Tibial nerve (tissue), 4 donors: ENCODE measurements at regions not wholly inside any gene's neighbourhood (a gene's known extent, or its start where the extent isn't known, plus 50 kb on each side); places are given as distances from the start of the nearest gene placed in this dataset.

ENCODE experiments used
- DNase-seq, 2 donors: peaks; one replicate each; pipeline ENCODE4 v3.0.0-alpha.2; 2019; ENCODE audit warnings: low spot score in 2 of 2
- H3K27ac ChIP-seq, 4 donors: fragments of 200-600 bp; sonication (generic) in 3 of 4; one replicate each; pipeline ENCODE4 v1.5.1; 2017 to 2019; ENCODE audit warnings: mild to moderate bottlenecking in 1 of 4
- H3K27me3 ChIP-seq, 2 donors: fragments of 200-600 bp; sonication (generic) in 1 of 2; one replicate each; pipeline versions ENCODE4 v1.5.1 to v1.6.0; 2017 to 2019
- H3K36me3 ChIP-seq, 3 donors: fragments of 200-600 bp; sonication (generic); one replicate each; pipeline ENCODE4 v1.5.1; 2018 to 2019
- H3K4me1 ChIP-seq, 4 donors: fragments of 200-600 bp; sonication (generic) in 3 of 4; one replicate each; pipeline ENCODE4 v1.5.1; 2017 to 2019
- H3K4me3 ChIP-seq, 4 donors: fragments of 200-600 bp; sonication (generic) in 3 of 4; one replicate each; pipeline ENCODE4 v1.5.1; 2017 to 2019; ENCODE audit warnings: mild to moderate bottlenecking in 1 of 4, moderate library complexity in 1 of 4
- H3K9me3 ChIP-seq, 4 donors: fragments of 200-600 bp; sonication (generic) in 3 of 4; one replicate each; pipeline ENCODE4 v1.5.1; 2017 to 2019
- CTCF ChIP-seq, 5 experiments: fragments of 200-600 bp in 3 of 5; fragments of 450-650 bp in 2 of 5; sonication (generic) in 3 of 5; IDR thresholded peaks; one replicate each; pipeline ENCODE4 v1.5.1; 2016 to 2019; ENCODE audit warnings: antibody characterized with exemption in 5 of 5, mild to moderate bottlenecking in 3 of 5, moderate library complexity in 2 of 5
- EP300 ChIP-seq, 2 donors: sonication (generic); formaldehyde crosslinking; IDR thresholded peaks; one replicate each; pipeline ENCODE4 v1.6.1; 2017; ENCODE audit warnings: antibody characterized with exemption in 2 of 2, mild to moderate bottlenecking in 1 of 2
- POLR2A ChIP-seq, 2 donors: fragments of 450-650 bp; IDR thresholded peaks; one replicate each; pipeline ENCODE4 v1.6.1; 2017; ENCODE audit warnings: antibody characterized with exemption in 2 of 2, mild to moderate bottlenecking in 2 of 2, moderate library complexity in 2 of 2
- WGBS, 2 donors: methylation state at CpG; one replicate each; pipeline ENCODE4 v1.1.5; 2018; 5-methylcytosine and 5-hydroxymethylcytosine counted together

GRCh38 chr1:80418134-80418533, 1382.6 kb upstream of the ADGRL2 start:
- no peaks in the 10 kb centered on the region for H3K4me1 ChIP-seq
- no peaks in the 10 kb centered on the region for H3K27me3 ChIP-seq
- no peak overlapping the region for H3K4me3 ChIP-seq
- H3K9me3 ChIP-seq = no peaks in the 10 kb centered on the region
- DNase-seq = no peak
- H3K36me3 ChIP-seq = no peaks in the 10 kb centered on the region
- WGBS, 2 donors = 86 to 92% methylated on average over 1 of the region's 1 CpG
- TF ChIP-seq EP300 (IDR thresholded peaks at IDR 0.05) (no peak), CTCF (IDR thresholded peaks at IDR 0.05) (no peak), POLR2A (IDR thresholded peaks at IDR 0.05) (no peak)
- no peak overlapping the region for H3K27ac ChIP-seq

GRCh38 chr1:80417671-80418070, 1383.1 kb upstream of the ADGRL2 start:
- WGBS, 2 donors = 80 to 84% methylated on average over 1 of the region's 1 CpG
- H3K36me3 ChIP-seq = no peaks in the 10 kb centered on the region
- no peak overlapping the region for H3K4me3 ChIP-seq
- no peaks in the 10 kb centered on the region for H3K9me3 ChIP-seq
- H3K27me3 ChIP-seq = no peaks in the 10 kb centered on the region
- no peak for TF ChIP-seq POLR2A (IDR thresholded peaks at IDR 0.05)
- no peak for TF ChIP-seq EP300 (IDR thresholded peaks at IDR 0.05)
- no peak for TF ChIP-seq CTCF (IDR thresholded peaks at IDR 0.05)
- no peaks in the 10 kb centered on the region for H3K4me1 ChIP-seq
- no peak overlapping the region for H3K27ac ChIP-seq
- no peak for DNase-seq

GRCh38 chr1:80413969-80414368, 1386.8 kb upstream of the ADGRL2 start:
- 86 to 94% methylated on average over 1 of the region's 1 CpG for WGBS, 2 donors
- Histone ChIP-seq H3K4me3 (no peak overlapping the region), H3K9me3 (no peaks in the 10 kb centered on the region), H3K27me3 (no peaks in the 10 kb centered on the region), H3K4me1 (no peaks in the 10 kb centered on the region), H3K27ac (no peak overlapping the region), H3K36me3 (no peaks in the 10 kb centered on the region)
- no peak for DNase-seq
- TF ChIP-seq POLR2A (IDR thresholded peaks at IDR 0.05) (no peak), CTCF (IDR thresholded peaks at IDR 0.05) (no peak), EP300 (IDR thresholded peaks at IDR 0.05) (no peak)

- Histone ChIP-seq H3K4me1 (no peaks in the 10 kb centered on the region), H3K36me3 (no peaks in the 10 kb centered on the region), H3K27me3 (no peaks in the 10 kb centered on the region), H3K9me3 (no peaks in the 10 kb centered on the region), H3K27ac (no peak overlapping the region), H3K4me3 (no peak overlapping the region)
- no peak for DNase-seq
- WGBS, 2 donors = 87 to 89% methylated on average over 4 of the region's 4 CpGs
- no peak for TF ChIP-seq EP300 (IDR thresholded peaks at IDR 0.05)
- TF ChIP-seq POLR2A (IDR thresholded peaks at IDR 0.05) = no peak
- no peak for TF ChIP-seq CTCF (IDR thresholded peaks at IDR 0.05)
These were observed 1390.5 kb upstream of the ADGRL2 start for GRCh38 chr1:80410233-80410632.

GRCh38 chr1:80403471-80403893, 1397.0 kb upstream of the ADGRL4 start:
- Histone ChIP-seq H3K9me3 (peaks cover 0 to 4% (median 0%) of the 10 kb centered on the region in 4 donors), H3K27ac (no peak overlapping the region), H3K4me3 (no peak overlapping the region), H3K36me3 (no peaks in the 10 kb centered on the region), H3K27me3 (no peaks in the 10 kb centered on the region), H3K4me1 (no peaks in the 10 kb centered on the region)
- 81 to 83% methylated on average over 4 of the region's 4 CpGs for WGBS, 2 donors
- no peak for TF ChIP-seq CTCF (IDR thresholded peaks at IDR 0.05)
- no peak for TF ChIP-seq POLR2A (IDR thresholded peaks at IDR 0.05)
- no peak for TF ChIP-seq EP300 (IDR thresholded peaks at IDR 0.05)
- no peak for DNase-seq
